HG03457 (cell line): ENCODE measurements at regions not wholly inside any gene's neighbourhood (a gene's known extent, or its start where the extent isn't known, plus 50 kb on each side); places are given as distances from the start of the nearest gene placed in this dataset.

Experiments
- ATAC-seq: cut with Tn5 transposase; IDR thresholded peaks from one replicate; pipeline ENCODE4 v1.9.1; 2021; ENCODE audit warnings: moderate number of reproducible peaks; ENCODE audit not compliant: unreplicated experiment

GRCh38 chr10:123518765-123519164, 147.4 kb upstream of the GPR26 start:
- ATAC-seq: no peak

GRCh38 chr10:123519861-123520260, 146.3 kb upstream of the GPR26 start:
- ATAC-seq: no peak

- no peak for ATAC-seq
These were observed 145.1 kb upstream of the GPR26 start for GRCh38 chr10:123521076-123521475.

- no peak for ATAC-seq
These were observed 144.6 kb upstream of the GPR26 start for GRCh38 chr10:123521556-123521955.

- no peak for ATAC-seq
These were observed 143.3 kb upstream of the GPR26 start for GRCh38 chr10:123522702-123523312.

GRCh38 chr10:123523833-123524232, 142.3 kb upstream of the GPR26 start:
- no peak for ATAC-seq

GRCh38 chr10:123526356-123527064, 139.6 kb upstream of the GPR26 start:
- ATAC-seq: no peak

- no peak for ATAC-seq
These were observed 139.0 kb upstream of the GPR26 start for GRCh38 chr10:123527151-123527550.

GRCh38 chr10:123529146-123529760, 136.9 kb upstream of the GPR26 start:
- ATAC-seq: no peak

GRCh38 chr10:123530166-123530870, 135.8 kb upstream of the GPR26 start:
- no peak for ATAC-seq

- no peak for ATAC-seq
These were observed 130.8 kb upstream of the GPR26 start for GRCh38 chr10:123535386-123535785.

GRCh38 chr10:123536176-123536845, 129.8 kb upstream of the GPR26 start:
- no peak for ATAC-seq

- ATAC-seq: no peak
These were observed 128.8 kb upstream of the GPR26 start for GRCh38 chr10:123537188-123537961.

- no peak for ATAC-seq
These were observed 127.5 kb upstream of the GPR26 start for GRCh38 chr10:123538401-123539320.

GRCh38 chr10:123544986-123545385, 121.2 kb upstream of the GPR26 start:
- ATAC-seq: no peak

- no peak for ATAC-seq
These were observed 117.4 kb upstream of the GPR26 start for GRCh38 chr10:123548770-123549169.

GRCh38 chr10:123549761-123550454, 116.2 kb upstream of the GPR26 start:
- ATAC-seq: no peak

GRCh38 chr10:123550675-123551096, 115.5 kb upstream of the GPR26 start:
- ATAC-seq: no peak

- ATAC-seq: no peak
These were observed 114.9 kb upstream of the GPR26 start for GRCh38 chr10:123551259-123551658.
